ENCODE measurements at regions not wholly inside any gene's neighbourhood (a gene's known extent, or its start where the extent isn't known, plus 50 kb on each side); places are given as distances from the start of the nearest gene placed in this dataset.

DNA sequence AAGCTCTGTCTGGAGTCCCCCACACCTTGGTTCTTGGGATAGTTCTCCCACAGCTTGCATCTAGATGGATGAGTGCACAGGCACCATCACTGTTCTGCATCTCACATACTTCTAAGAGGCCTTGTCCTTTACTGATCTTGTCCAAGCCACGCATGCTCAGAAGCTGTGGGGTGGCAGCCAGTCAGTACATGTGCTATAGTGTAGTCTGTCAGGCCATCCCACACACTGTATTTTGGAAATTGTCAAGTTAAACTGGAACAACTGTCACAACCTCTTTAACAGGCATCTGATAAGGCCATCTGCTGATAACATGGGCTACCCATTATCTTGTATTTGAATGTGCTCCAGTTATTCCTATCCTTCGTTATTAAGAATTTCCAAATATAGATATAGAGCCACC lies 296.5 kb upstream of the AZI2 start:
- DNase-seq (ENCODE audit: extremely low read depth, low read depth), result no peak
- TF ChIP-seq, protein P1, sequence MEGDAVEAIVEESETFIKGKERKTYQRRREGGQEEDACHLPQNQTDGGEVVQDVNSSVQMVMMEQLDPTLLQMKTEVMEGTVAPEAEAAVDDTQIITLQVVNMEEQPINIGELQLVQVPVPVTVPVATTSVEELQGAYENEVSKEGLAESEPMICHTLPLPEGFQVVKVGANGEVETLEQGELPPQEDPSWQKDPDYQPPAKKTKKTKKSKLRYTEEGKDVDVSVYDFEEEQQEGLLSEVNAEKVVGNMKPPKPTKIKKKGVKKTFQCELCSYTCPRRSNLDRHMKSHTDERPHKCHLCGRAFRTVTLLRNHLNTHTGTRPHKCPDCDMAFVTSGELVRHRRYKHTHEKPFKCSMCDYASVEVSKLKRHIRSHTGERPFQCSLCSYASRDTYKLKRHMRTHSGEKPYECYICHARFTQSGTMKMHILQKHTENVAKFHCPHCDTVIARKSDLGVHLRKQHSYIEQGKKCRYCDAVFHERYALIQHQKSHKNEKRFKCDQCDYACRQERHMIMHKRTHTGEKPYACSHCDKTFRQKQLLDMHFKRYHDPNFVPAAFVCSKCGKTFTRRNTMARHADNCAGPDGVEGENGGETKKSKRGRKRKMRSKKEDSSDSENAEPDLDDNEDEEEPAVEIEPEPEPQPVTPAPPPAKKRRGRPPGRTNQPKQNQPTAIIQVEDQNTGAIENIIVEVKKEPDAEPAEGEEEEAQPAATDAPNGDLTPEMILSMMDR (IDR thresholded peaks at IDR 0.05; ENCODE audit: low read depth, low read length), result no peak

DNA sequence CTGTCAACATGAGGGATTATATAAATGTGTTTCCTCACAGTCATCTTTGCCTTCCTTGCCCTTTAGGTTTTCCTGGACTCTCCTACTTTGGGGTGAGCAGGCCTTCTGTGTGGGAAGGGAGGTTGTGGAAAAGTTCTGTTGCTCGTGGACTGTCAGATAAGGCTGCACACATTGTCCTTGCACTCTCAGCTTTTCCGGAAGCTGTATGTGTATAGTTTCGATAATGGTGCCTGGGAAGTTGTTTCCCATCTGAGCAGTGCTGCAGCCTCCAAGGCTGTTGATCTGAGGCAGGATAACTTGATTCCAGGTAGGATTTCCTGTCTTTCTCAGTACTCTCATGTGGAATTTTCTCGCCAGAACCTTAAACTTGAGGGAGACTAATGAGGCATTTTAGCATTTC lies 297.8 kb upstream of the AZI2 start:
- TF ChIP-seq, protein P1 (IDR thresholded peaks at IDR 0.05; ENCODE audit: low read depth, low read length), result no peak
- DNase-seq (ENCODE audit: extremely low read depth, low read depth), result no peak

DNA sequence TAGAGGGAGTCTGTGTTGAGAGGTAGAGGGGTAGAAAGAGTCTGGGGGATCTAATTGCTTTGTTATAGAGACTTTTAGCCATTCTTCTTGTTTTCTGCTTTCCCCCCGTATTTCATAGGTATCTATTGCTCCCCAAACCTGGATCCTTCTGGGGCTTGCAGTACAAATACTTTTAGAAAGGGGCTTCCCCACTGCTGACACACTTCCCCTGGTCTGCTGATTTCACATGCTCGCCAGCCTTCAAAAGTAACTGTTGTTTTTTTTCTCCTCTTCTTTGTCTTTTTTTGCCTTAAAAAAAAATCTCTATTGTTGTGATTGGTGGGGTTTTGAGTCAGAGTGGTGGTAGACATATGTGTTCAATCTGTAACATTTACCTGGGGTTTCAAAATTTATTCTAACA lies 300.6 kb upstream of the AZI2 start:
- TF ChIP-seq, protein P1 (IDR thresholded peaks at IDR 0.05; ENCODE audit: low read depth, low read length), result no peak
- no peak for DNase-seq (ENCODE audit: extremely low read depth, low read depth)

DNA sequence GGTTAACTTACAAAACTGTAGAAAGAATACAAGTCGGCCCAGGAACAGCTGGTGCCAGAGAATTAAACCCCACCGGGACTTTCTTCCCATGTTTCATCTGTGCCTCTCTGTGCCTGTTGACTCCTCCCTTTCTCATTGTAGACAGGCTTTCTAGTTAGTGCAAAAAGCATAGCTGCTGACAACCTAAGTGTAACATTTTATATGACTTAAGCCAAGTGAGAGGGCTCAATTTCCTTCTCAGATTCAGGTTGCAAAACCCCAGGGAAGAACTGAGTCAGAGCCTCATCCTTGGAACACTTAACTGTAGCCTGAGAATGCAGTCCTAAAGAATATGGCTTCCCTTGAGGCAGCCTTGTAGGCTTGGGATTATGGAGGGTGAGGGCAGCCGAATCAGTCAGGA lies 302.5 kb upstream of the AZI2 start:
- no peak for DNase-seq (ENCODE audit: extremely low read depth, low read depth)
- TF ChIP-seq, protein P1 (IDR thresholded peaks at IDR 0.05; ENCODE audit: low read depth, low read length), result no peak

DNA sequence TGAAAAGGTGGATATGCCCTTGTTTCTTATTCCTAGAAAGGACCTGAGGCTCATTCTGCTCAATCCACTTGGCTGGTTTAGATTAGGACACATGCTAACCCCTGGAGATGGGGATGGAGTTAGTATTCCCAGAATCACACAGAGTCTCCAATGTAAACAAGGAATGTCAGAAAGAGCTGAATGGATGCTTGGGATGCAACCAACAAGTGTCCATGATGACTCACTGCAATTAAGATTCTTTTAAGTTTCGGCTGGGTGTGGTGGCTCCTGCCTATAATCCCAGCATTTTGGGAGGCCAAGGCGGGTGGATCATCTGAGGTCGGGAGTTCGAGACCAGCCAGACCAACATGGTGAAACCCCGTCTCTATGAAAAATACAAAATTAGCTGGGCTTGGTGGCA lies 315.5 kb upstream of the AZI2 start:
- TF ChIP-seq, protein P1 (IDR thresholded peaks at IDR 0.05; ENCODE audit: low read depth, low read length), result no peak
- no peak for DNase-seq (ENCODE audit: extremely low read depth, low read depth)

DNA sequence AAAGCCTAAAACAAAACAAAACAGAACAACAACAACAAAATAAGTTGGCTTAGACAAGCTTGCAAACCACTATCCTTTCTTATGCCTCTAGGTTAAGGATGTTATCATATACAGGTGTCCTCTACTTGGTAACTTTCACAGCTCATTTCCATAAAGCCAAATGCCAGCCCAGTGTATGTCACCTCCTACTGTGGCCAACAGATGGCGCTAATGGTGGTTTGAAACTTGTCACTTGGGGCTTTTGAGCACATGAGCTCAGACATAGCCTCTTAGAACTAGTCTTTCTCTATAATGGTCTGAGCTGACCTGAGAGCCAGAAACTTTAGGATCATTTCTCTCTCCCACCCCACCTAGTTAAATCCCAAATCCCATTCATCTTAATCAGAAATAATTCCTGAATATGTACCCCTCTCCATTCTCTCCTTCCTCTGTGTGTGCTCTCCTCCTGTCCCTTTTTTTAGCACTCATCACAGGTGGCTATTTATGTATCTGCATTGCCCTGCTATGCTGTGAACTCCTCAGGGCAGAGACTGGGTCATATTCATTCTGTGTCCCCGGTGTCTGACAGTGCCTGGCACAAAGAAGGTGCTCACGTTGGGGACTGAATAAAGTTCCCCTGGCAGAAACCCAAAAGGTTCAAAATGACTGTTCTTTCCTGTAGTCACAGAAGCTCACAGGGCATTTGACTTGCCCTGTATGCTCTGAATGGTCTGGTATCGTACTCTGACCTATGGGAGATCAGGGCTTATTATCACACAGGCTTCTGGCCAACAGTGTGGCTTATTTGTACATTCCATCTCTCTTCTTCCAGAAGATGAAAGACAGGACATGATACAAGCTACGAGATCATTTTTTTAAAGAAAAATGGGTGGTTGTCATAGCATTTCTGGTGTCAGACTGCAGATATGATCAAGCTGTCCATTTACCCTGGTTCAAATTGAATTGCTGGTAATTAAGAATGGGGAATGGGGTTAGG lies 319.3 kb upstream of the AZI2 start:
- DNase-seq (ENCODE audit: extremely low read depth, low read depth), result peak; percentile 25
- TF ChIP-seq, protein P1 (IDR thresholded peaks at IDR 0.05; ENCODE audit: low read depth, low read length), result peak; percentile 86

DNA sequence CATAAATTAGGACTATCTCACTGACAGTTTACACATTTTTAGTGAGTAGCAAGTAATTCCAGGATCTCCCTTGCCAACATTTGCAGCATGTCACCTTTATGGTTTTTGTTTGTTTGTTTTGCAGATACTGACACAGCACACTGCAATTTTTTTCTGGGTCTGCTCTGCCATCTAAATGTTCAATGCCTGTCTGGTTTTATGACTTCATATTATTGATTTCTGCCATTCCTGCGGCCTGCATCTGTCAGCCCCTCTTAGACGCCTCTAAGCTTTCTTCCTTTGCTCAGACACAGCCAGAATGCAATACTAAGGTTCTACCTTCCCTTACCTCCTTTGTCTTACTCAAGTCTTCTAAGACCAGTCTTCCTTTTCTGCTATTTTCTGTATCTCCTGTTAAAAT lies 321.2 kb upstream of the AZI2 start:
- DNase-seq (ENCODE audit: extremely low read depth, low read depth), result no peak
- TF ChIP-seq, protein P1 (IDR thresholded peaks at IDR 0.05; ENCODE audit: low read depth, low read length), result no peak

Data from AG09319 (cell line).